ENCODE measurements at regions not wholly inside any gene's neighbourhood (a gene's known extent, or its start where the extent isn't known, plus 50 kb on each side); places are given as distances from the start of the nearest gene placed in this dataset.

DNA sequence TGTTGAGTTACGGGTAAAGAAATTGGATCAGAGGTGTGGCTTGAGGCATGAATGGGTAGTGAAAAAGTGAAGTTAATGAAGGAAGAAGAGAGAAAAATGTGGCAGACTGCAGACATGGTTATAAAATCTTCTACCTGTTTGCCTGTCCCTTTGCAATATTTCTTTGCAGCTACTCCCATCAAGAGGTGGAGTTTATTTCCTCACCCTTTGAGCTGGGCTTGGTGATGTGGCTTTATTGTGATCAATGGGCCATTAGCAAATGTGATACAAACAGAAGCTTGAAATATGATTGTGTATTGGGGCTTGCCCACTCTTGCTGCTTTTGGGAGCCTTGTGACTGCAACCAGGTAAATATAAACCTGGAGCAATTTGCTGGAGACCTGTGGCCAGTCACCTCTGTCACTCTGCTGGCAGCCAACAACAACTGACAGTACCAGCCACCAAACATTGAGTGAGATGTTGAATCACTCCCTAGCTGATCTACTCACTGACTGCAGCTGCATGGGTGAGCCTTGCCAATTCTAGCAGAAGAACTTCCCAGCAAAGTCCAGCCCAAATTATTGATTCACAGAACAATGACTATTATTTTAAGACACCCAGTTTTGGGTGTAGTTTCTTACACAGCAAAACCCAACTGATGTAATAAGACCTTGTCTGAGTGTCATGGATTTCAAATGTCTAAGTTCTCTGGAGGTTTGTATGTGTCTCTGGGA lies 151.0 kb upstream of the ATP2B1 start:
- no peak overlapping the region for H3K4me3 ChIP-seq (ENCODE audit: low read length)
- TF ChIP-seq, protein P1, sequence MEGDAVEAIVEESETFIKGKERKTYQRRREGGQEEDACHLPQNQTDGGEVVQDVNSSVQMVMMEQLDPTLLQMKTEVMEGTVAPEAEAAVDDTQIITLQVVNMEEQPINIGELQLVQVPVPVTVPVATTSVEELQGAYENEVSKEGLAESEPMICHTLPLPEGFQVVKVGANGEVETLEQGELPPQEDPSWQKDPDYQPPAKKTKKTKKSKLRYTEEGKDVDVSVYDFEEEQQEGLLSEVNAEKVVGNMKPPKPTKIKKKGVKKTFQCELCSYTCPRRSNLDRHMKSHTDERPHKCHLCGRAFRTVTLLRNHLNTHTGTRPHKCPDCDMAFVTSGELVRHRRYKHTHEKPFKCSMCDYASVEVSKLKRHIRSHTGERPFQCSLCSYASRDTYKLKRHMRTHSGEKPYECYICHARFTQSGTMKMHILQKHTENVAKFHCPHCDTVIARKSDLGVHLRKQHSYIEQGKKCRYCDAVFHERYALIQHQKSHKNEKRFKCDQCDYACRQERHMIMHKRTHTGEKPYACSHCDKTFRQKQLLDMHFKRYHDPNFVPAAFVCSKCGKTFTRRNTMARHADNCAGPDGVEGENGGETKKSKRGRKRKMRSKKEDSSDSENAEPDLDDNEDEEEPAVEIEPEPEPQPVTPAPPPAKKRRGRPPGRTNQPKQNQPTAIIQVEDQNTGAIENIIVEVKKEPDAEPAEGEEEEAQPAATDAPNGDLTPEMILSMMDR (conservative IDR thresholded peaks at IDR 0.05; ENCODE audit: low read depth, low read length) = no peak
- DNase-seq (ENCODE audit: low read depth) = no peak

DNA sequence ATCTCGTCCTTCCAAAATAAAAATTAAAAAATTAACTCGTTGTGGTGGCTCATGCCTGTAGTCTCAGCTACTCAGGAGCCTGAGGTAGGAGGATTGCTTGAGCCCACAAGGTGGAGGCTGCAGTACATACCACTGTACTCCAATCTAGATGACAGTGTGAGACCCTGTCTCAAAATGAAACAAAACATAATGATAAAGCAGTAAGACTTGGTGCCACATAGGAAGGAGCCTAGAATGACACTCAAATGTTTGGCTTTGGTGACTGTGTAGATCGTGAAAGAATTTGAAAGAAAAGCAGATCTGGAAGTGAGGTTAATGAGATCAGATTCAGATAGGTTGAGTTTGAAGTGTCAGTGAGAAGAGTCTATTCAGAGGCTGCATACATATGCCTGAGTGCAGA lies 150.1 kb upstream of the ATP2B1 start:
- TF ChIP-seq, protein P1 (conservative IDR thresholded peaks at IDR 0.05; ENCODE audit: low read depth, low read length) = no peak
- H3K4me3 ChIP-seq (ENCODE audit: low read length) = no peak overlapping the region
- DNase-seq (ENCODE audit: low read depth) = no peak

DNA sequence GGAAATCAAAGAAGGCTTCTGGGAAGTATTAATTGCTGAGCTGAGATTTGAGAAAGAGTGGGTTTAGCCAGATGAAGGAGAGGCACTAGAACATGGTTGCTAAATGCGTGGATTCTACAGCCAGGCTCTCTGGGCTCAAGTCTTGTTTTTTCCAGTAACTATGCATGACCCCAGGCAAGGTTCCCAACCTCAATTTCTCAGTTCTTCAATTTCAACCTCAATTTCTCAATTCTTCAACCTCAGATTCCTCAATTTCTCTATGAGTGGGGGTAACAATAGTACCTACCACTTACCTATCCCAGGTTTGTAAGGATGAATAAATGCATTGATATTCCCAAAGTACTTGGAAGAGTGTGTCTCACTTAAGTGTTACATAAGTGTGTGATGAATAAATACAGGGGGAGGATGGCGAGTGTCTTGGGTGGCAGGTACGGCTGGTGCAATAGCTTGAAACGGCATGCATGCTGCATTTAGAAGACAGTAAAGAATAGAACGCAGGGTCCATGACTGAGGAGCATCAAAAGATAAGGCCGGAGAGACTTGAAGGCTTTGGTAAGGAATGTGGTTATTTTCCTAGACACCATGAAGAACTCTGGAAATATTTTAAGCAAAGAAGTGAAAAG lies 149.1 kb upstream of the ATP2B1 start:
- H3K4me3 ChIP-seq (ENCODE audit: low read length) = no peak overlapping the region
- TF ChIP-seq, protein P1 (conservative IDR thresholded peaks at IDR 0.05; ENCODE audit: low read depth, low read length) = no peak
- no peak for DNase-seq (ENCODE audit: low read depth)

DNA sequence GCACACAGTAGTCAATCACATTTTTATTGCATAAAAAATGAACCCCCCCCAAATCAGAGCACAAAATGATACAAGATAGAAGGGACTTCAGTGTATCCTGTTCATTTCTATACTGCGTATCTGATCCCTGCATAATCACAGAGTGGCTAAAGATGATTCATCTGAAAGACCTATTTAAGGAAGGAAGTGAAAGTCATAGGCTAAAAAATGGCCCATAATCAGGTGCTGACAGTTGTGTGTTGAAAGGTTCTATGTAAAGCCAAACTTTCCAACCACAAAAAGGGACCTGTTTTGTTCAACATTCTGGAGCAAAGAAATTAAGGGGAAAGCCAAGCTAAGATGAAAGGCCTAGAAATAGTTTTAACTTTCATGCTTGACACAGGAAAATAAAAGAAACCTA lies 147.8 kb upstream of the ATP2B1 start:
- TF ChIP-seq, protein P1 (conservative IDR thresholded peaks at IDR 0.05; ENCODE audit: low read depth, low read length) = no peak

DNA sequence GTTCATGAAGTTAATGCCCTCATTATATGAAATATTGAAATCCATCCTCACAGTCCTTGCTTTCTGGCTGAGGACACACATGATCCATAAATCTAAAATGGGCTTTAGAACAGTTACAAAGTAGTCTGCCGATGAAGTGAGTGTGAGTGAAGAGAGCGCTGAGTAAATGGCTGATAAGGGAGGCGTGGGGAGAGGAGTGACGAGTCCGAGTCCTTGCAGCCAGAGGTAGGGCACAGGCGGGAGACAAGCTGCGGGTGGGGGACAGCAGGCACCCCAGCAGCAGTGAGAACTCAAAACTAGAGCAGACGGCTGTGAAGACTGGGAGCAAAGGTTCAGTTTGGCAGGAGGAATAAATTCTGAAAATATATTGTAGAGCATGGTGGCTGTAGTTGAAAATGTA lies 140.1 kb upstream of the ATP2B1 start:
- no peak overlapping the region for H3K4me3 ChIP-seq (ENCODE audit: low read length)
- DNase-seq (ENCODE audit: low read depth) = no peak
- TF ChIP-seq, protein P1 (conservative IDR thresholded peaks at IDR 0.05; ENCODE audit: low read depth, low read length) = no peak

More for the DNA sequence above, 147.8 kb upstream of the ATP2B1 start:
- no peak for DNase-seq (ENCODE audit: low read depth)
- no peak overlapping the region for H3K4me3 ChIP-seq (ENCODE audit: low read length)

DNA sequence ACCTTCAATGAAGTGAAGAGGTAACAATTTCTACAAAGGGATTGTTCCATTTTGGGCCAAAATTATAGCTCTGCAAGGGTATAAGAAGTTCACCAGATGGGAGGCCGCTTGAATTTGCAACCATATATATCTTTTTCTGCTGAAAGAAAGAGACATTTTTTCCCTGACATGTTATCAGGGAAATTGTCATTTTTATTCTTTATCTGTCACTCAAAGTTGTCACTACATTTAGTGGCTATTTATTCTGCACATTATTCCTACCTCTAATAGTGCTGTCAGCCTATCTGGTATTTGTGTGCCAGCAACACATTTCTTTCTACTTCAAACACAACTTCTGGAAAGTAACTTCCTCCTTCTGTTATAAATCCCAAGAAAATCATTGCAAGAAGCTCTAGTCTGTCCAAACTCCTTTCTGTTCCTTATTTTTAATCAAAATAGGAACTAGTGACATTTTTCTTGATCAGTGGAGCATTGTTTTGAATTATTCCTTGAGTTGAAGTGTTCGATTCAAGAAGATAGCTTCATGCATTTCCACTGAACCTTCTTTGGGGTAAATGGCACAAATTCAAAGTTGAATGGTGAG lies 137.9 kb upstream of the ATP2B1 start:
- H3K4me3 ChIP-seq (ENCODE audit: low read length) = no peak overlapping the region
- TF ChIP-seq, protein P1 (conservative IDR thresholded peaks at IDR 0.05; ENCODE audit: low read depth, low read length) = no peak
- DNase-seq (ENCODE audit: low read depth) = no peak

DNA sequence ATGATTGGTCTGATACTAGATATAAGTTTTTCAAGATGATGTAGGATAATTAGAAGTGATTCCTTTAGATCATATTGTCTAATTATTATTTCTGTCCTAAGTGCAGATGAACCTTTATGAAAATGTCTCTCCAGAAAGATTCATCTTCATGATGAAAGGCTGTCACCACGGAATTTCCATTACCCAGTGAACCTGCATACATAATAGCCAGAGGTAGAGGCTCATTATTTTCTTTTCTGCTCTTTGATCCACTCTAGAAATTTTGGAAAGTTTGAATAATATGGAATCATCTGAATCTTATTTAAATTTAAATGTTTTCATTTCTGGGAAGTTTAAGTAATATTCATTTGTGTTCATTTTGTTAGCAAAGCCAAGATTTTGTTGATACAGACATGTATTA lies 137.1 kb upstream of the ATP2B1 start:
- TF ChIP-seq, protein P1 (conservative IDR thresholded peaks at IDR 0.05; ENCODE audit: low read depth, low read length) = no peak
- H3K4me3 ChIP-seq (ENCODE audit: low read length) = no peak overlapping the region
- DNase-seq (ENCODE audit: low read depth) = no peak

Data from retinal pigment epithelial cell (primary cell).